Activated T-cell treated with anti-CD3 and anti-CD28 coated beads, Interleukin-2, amount 50 U/mL, for 1 hour (primary cell): ENCODE measurements at regions not wholly inside any gene's neighbourhood (a gene's known extent, or its start where the extent isn't known, plus 50 kb on each side); places are given as distances from the start of the nearest gene placed in this dataset.
"Not testable (repeated sequence)": the region's sequence is repeated elsewhere in the genome, so short reads cannot be mapped to it uniquely, and the experiment has no call there.

ENCODE experiments used
- DNase-seq: peaks from one replicate; pipeline ENCODE4 v3.0.0-alpha.2; 2020

DNA sequence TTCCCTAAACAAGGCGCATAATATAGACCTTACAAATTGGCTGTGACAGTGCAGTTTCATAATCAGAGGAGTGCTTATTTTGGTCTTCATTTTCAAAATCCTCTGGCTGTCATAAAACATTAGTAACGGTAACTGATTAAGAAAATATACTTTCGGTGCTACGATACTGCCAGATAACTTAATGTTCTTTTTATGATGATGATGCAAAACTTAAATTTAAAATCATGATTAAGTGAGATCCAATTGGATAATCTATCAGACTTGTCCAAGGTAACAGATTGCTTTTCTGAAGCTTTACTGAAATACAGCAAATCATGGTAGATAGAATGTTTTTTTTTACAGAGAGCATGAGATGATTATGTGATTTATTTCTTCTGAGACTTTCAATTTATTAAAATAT, 364.2 kb upstream of the CNTN3 start:
- no peak for DNase-seq

- not testable (repeated sequence) for DNase-seq
Measured at GRCh38 chr3:74985028-74985904, 370.8 kb upstream of the CNTN3 start.

GRCh38 chr3:74988095-74988494, 373.6 kb upstream of the CNTN3 start:
- no peak for DNase-seq

- DNase-seq, result no peak
Measured at GRCh38 chr3:74992898-74993297, 378.4 kb upstream of the CNTN3 start.

- no peak for DNase-seq
Measured at GRCh38 chr3:75001330-75001729, 386.9 kb upstream of the CNTN3 start.

- no peak for DNase-seq
Measured at GRCh38 chr3:75012791-75013331, 398.4 kb upstream of the CNTN3 start.

DNA sequence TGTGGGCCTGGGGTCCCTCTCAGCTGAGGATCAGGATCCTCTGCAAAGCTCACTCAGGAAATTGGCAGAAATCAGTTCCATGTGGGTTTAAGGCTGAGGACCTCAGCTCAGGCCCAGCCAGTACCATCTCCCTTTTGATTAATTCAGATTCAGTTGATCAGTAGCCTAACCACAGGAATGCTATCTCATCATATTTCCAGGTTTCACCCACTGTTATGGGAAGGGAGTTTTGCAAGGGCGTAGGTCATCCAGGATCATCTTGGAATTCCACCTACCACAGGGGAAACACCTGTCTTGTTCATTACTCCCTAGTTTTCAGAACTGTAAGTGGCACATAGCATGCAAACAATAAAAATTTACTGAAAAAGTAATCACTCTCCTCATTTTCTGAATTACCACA, 399.5 kb upstream of the CNTN3 start:
- DNase-seq, result no peak

- no peak for DNase-seq
Measured at GRCh38 chr3:75015280-75015679, 400.8 kb upstream of the CNTN3 start.

- DNase-seq, result no peak
Measured at GRCh38 chr3:75035146-75035545, 420.7 kb upstream of the CNTN3 start.

GRCh38 chr3:75042941-75043340, 428.5 kb upstream of the CNTN3 start:
- no peak for DNase-seq

DNA sequence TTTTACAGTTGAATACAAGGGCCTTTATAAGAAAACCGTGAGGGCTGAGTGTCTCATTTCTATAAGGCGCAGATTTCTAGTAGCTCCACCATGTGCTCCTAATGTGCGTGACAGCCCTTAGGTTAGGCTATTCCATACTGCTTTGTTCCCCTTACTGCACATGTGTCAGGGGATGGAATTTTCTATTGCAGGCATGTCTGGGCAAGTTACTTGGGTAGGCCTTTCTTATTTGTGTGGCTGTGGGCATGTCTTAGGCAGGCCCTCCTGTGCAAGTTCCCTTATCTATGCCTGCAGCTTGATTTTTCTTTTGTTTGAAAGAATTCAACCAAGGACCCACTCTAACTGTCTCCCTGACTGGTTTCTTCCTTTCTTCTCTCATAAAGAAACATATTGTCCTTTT, 434.2 kb upstream of the CNTN3 start:
- DNase-seq, result no peak

DNA sequence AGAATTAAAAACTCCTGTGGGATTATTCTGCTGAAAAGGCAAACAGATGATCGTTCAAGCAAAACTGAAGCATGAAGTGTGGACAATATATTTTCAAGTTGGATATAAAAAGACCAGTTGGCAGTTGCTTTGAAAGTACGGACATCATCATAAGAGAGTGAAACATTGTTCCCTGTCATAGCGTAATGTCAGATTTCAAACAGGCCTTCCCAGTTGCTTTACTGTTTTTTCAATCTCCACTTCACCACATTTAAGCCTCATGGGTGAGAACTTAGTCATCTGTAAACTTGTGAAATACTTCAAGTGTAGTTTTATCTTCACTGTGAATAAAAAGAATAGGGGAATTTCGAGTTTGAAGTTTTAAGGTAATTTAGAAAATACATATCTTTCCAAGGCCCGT, 435.1 kb upstream of the CNTN3 start:
- DNase-seq, result no peak

- DNase-seq, result no peak
Measured at GRCh38 chr3:75059120-75059519, 444.7 kb upstream of the CNTN3 start.

- no peak for DNase-seq
Measured at GRCh38 chr3:75061806-75062205, 447.3 kb upstream of the CNTN3 start.

DNA sequence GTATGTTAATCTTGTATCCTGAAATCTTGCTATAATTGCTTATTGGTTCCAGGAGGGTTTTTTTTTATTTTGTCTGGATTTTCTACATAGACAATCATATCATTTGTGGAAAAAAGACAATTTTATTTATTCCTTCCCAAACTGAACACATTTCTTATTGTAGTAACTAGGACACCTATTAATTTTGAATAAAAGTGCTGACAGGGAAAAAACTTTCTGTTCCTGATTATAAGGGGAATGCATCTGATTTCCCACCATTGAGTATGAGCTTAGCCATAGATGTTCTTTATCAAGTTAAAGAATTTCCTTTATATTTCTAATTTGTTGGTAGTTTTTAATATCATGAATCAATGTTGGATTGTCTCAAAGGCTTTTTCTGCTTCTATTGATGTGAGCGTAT, 460.7 kb upstream of the CNTN3 start:
- DNase-seq, result no peak

DNA sequence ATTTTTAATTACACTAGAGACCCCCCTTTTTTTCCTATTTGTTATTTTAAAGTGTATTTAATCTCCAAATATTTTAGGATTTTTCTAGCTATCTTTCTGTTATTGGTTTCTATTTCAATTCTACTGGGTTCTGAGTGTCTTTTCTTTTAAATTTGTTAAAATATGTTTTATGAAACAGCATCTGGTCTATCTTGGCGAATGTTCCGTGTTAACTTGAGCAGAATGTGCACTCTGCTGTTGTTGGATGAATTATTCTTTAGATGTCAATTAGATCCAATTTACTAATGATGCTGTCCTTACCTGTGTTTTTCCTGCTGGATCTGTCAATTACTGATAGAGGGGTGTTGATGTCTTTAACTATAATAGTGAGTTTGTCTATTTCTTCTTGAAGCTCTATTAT, 462.0 kb upstream of the CNTN3 start:
- no peak for DNase-seq

- no peak for DNase-seq
Measured at GRCh38 chr3:75078290-75078689, 463.8 kb upstream of the CNTN3 start.

DNA sequence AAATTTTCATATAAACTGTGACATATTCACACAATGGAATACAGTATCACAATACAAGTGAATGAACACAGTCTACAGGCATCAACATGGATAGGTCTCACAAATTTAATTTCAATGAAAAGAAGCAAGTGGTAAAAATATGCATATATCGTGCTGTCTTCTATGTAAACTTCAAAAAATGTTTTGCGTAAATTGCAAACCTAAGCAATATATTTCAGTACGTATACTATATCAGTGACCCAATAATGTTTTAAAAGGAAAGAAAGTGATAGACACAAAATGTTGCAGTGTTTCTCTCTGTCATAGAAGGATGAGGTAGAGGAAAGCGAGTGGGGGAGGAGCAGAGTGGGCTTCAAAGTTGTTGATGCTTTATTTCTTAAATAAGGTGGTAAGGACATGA, 468.4 kb upstream of the CNTN3 start:
- no peak for DNase-seq

DNA sequence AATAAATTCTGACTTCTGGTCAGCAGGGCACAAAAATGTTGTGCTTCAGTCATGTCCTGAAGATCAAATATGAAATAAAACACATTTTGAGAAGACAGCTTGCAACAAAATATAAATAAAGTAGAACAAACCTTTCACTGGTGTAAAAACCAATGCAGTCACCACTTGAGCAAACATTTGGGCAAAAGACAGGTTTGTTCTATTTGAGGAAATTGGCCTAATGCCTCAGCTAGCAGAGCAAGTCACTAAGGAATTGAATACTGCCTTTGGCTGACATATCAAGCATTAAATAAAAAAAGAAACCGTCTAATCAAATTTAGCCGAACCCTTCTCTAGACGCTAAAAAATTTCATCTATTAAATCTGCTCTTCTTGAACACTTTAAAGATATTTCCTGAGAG, 475.4 kb upstream of the CNTN3 start:
- no peak for DNase-seq

- DNase-seq, result no peak
Measured at GRCh38 chr3:75101329-75102147, 487.1 kb upstream of the CNTN3 start.

- no peak for DNase-seq
Measured at GRCh38 chr3:75110741-75111140, 496.3 kb upstream of the CNTN3 start.

DNA sequence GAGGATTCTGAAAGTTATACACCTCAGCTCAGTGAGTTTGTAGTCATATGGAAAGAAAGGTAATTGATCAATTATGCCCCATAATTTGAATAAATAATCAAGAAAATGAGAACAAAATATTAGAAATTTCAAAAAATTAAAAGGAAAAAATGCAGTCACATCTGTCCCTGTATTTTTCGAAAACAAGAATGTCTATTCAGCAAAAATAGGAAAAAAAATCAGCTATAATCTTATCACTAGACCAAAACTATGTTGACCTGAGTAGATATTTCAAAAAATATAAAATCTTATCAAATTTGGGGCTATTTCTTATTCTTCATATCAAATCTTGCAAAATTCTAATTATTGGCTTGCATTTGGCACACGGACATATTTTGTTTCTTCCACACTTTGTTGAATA, 501.2 kb upstream of the CNTN3 start:
- DNase-seq, result no peak

GRCh38 chr3:75118779-75119178, 504.3 kb upstream of the CNTN3 start:
- no peak for DNase-seq

GRCh38 chr3:75126556-75126955, 512.1 kb upstream of the CNTN3 start:
- no peak for DNase-seq
